RWPE1 (cell line): ENCODE measurements at regions not wholly inside any gene's neighbourhood (a gene's known extent, or its start where the extent isn't known, plus 50 kb on each side); places are given as distances from the start of the nearest gene placed in this dataset.

ENCODE experiments used
- CTCF ChIA-PET: fragments of 350-600 bp; sonication (Branson Sonifier 250); formaldehyde crosslinking; extraction: SDS; loops from one replicate; lab custom pipeline; 2021; lab: Yijun Ruan, JAX
- POLR2A ChIA-PET: fragments of 400-600 bp; formaldehyde crosslinking; extraction: SDS; loops from one replicate; lab custom pipeline; 2020; ENCODE audit warnings: antibody characterized with exemption; ENCODE audit not compliant: low non-redundant PET; lab: Yijun Ruan, JAX
- DNase-seq: peaks from one replicate; pipeline ENCODE4 v3.0.0; 2012; ENCODE audit warnings: low spot score
- H3K27ac ChIP-seq: fragments of 450-650 bp; 2 replicates; pipeline ENCODE4 v1.5.1; 2017
- TF ChIP-seq, protein P1 (sequence below): fragments of 450-650 bp; conservative IDR thresholded peaks from 2 replicates; pipeline ENCODE4 v1.5.1; 2017; ENCODE audit warnings: low read depth, mild to moderate bottlenecking

DNA sequence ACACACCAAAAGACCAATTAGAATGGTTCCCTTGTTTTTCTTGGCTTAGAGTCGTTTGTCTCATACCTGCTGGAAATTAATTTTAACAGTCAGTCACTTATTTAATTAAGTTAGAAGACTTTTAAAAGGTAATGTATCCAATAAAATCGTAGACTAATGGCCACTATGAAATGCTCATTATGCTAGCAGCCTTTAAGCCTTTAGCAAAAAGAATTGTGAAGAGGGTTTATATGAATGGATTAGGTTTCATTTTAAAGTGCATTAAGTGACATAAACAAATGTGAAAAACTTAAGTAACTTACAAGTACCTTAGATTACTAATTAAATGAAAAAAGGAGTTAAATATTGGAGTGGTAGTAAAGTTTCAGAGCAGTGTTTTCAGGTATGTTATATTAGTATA, 139.6 kb downstream of the RXFP2 start:
- no peak for DNase-seq
- ChIA-PET POLR2A (no interaction called here), CTCF (no interaction called here)
- H3K27ac ChIP-seq, result no peak overlapping the region
- TF ChIP-seq, protein P1, sequence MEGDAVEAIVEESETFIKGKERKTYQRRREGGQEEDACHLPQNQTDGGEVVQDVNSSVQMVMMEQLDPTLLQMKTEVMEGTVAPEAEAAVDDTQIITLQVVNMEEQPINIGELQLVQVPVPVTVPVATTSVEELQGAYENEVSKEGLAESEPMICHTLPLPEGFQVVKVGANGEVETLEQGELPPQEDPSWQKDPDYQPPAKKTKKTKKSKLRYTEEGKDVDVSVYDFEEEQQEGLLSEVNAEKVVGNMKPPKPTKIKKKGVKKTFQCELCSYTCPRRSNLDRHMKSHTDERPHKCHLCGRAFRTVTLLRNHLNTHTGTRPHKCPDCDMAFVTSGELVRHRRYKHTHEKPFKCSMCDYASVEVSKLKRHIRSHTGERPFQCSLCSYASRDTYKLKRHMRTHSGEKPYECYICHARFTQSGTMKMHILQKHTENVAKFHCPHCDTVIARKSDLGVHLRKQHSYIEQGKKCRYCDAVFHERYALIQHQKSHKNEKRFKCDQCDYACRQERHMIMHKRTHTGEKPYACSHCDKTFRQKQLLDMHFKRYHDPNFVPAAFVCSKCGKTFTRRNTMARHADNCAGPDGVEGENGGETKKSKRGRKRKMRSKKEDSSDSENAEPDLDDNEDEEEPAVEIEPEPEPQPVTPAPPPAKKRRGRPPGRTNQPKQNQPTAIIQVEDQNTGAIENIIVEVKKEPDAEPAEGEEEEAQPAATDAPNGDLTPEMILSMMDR, result no peak

DNA sequence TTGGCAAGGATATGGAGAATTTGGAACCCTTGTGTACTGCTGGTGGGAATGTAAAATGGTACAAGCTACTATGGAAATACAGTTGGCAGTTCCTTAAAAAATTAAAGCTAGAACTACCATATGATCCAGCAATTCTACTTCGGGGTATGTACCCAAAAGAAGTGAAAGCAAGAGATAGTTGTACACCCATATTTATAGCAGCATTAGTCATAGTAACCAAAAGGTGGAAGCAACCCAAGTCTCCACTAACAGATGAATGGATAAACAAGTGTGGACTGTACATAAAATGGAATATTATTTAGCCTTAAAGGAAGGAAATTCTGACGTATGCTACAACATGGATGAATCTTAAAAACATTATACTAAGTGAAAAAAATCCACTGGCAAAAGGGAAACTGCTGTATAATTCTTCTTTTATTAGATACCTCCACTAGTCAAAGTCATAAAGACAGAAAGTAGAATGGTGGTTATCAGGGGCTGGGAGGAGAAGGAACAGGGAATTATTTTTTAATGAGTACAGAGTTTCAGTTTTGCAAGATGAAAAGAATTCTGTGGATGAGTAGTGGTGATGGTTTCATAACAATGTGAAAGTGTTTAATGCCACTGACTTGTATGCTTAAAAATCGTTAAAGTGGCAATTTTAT, 141.6 kb downstream of the RXFP2 start:
- no peak overlapping the region for H3K27ac ChIP-seq
- TF ChIP-seq, protein P1, result no peak
- ChIA-PET CTCF (no interaction called here), POLR2A (no interaction called here)
- DNase-seq, result no peak

GRCh38 chr13:31881495-31881882, 142.2 kb downstream of the RXFP2 start:
- DNase-seq, result no peak
- no peak overlapping the region for H3K27ac ChIP-seq
- TF ChIP-seq, protein P1, result no peak
- CTCF ChIA-PET, result no interaction called here
- POLR2A ChIA-PET, result no interaction called here

DNA sequence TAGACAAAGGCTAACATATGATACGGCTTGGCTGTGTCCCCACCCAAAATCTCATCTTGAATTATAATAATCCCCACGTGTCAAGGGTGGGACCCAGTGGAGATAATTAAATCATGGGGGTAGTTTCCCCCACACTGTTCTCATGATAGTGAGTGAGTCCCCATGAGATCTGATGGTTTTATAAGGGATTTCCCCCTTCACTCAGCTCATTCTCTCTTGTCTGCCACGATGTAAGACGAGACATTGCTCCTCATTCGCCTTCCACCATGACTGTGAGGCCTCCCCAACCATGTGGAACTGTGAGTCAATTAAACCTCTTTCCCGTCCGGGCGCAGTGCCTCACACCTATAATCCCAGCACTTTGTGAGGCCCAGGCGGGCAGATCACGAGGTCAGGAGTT, 143.5 kb downstream of the RXFP2 start:
- TF ChIP-seq, protein P1, result no peak
- DNase-seq, result no peak
- ChIA-PET POLR2A (no interaction called here), CTCF (no interaction called here)
- H3K27ac ChIP-seq, result no peak overlapping the region

- no peak for DNase-seq
- ChIA-PET POLR2A (no interaction called here), CTCF (no interaction called here)
- H3K27ac ChIP-seq, result no peak overlapping the region
- TF ChIP-seq, protein P1, result no peak
Measured at GRCh38 chr13:31884556-31884955, 145.2 kb downstream of the RXFP2 start.

GRCh38 chr13:31885994-31886393, 145.6 kb upstream of the FRY start:
- DNase-seq, result no peak
- TF ChIP-seq, protein P1, result no peak
- ChIA-PET POLR2A (no interaction called here), CTCF (no interaction called here)
- H3K27ac ChIP-seq, result no peak overlapping the region

DNA sequence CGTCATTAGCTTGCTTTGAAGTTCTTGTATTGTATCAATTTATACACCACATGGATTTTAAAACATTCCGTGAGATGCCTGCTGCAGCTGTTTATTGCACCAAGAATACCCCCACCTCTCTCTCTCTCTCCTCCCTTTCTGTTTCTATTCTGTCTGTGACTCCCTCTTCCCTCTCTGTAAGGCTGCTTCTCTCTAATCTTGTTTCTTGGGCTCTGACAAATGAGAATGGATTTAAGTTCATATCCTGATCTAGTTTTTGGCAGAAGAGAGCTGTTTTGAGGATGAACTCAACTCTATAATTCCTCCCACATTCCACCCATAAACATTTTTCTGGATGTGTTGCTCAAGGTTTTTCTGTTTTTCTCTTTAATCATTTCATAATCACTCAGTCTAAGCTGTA, 144.3 kb upstream of the FRY start:
- DNase-seq, result no peak
- TF ChIP-seq, protein P1, result no peak
- POLR2A ChIA-PET, result no interaction called here
- CTCF ChIA-PET, result no interaction called here
- no peak overlapping the region for H3K27ac ChIP-seq
